KBM-7 (cell line): ENCODE measurements at regions not wholly inside any gene's neighbourhood (a gene's known extent, or its start where the extent isn't known, plus 50 kb on each side); places are given as distances from the start of the nearest gene placed in this dataset.
"Not testable (repeated sequence)": the region's sequence is repeated elsewhere in the genome, so short reads cannot be mapped to it uniquely, and the experiment has no call there.

Experiments used
- DNase-seq: peaks from one replicate; pipeline ENCODE4 v3.0.0-alpha.2; 2015
- in situ Hi-C: fragments of 300-500 bp; cut with MboI; formaldehyde crosslinking; loops from 2 replicates; pipeline ENCODE4 v1.14.3; 2020; ENCODE audit warnings: low sequenced_read_pairs, low pct_unique_long_range_greater_than_20kb, mixed read lengths

DNA sequence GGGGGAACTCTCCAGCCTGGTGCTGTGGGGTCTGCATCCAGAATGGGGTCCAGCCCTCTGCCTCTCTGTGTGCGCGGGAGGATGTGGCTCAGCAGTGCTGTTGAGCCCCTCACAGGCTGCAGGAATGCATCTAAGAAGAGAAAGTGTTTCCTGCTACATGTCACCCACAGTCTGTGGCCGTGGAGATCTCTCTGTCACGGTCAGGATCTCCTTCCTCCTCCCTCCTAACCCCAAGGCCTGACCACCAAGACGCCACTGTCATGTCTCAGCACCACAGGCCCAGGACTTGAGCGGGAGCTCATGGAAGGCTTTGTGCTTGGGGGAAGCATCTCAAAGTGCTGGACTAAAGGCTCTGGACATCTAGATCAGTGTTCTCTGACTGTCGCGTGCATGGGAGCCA lies 90.1 kb downstream of the SREK1 start:
- DNase-seq: no peak
- in situ Hi-C loops: no loop called here

DNA sequence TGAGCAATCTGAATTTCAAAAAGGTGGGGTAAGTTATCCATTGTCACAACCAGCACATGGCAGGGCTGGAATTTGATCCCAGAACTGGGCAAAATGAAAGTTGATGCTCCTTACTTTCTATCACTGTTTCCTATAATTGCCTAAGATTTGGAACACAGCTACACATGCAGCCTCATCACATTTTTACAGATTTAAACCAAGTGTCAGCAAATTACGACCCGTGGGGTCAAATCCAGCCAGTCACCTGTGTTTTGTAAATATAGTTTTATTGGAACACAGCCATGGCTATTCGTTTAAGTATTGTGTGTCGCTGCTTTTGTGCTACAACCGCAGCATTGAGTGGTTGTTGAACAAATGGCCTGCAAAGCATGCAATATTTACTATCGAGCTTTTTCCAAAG lies 94.3 kb downstream of the SREK1 start:
- DNase-seq: no peak
- in situ Hi-C loops: no loop called here

DNA sequence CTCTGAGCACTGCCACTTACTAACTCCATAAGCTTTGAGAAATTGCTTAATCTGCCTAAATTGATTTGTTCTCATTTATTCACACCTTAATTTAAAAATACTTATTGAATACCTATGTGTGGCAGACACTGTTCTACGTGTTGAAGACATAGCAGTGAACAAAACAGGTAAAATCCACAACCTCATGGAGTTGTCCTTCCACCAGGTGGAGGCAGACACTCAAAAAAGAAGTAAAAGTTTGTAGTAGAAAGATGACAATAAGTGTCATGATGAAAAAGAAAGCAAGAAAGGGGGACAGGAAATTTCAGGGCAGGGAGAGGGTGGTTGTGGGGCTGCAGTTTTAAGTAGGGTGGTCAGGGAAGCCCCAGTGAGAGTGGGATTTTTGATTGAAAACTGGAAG lies 94.9 kb downstream of the SREK1 start:
- in situ Hi-C loops: no loop called here

DNA sequence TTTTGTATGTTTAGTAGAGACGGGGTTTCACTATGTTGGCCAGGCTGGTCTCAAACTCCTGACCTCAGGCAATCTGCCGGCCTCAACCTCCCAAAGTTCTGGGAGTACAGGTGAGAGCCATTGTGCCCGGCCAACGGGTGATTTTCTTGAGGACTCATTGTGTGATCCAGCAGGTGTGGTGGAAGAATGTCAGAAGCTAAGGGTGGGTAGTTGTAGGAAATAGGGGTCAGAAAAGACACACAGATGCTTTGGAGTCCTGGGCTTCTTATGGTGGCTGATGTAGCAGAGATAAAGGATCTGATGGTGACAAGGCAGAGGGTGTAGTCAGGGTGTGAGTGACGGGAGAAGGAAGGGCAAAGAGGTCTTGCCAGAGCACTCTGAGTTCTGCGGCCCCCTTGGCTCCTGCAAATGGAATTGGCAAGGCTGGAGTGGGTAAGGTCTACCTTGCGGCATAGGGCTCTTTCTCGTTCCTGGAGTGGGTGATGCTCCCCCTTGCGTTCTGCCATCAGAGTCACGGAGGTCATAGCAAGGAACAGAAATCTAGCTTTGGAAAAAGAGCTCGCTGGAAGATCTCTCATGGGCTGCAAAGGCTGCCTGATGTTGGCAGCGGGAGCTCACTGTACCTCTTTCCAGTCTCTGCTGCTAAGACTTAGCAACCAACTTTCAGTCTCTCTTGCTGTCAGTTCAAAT lies 97.2 kb downstream of the SREK1 start:
- in situ Hi-C loops: no loop called here
- DNase-seq: no peak

More for the DNA sequence above, 94.9 kb downstream of the SREK1 start:
- peak; percentile 31 for DNase-seq

DNA sequence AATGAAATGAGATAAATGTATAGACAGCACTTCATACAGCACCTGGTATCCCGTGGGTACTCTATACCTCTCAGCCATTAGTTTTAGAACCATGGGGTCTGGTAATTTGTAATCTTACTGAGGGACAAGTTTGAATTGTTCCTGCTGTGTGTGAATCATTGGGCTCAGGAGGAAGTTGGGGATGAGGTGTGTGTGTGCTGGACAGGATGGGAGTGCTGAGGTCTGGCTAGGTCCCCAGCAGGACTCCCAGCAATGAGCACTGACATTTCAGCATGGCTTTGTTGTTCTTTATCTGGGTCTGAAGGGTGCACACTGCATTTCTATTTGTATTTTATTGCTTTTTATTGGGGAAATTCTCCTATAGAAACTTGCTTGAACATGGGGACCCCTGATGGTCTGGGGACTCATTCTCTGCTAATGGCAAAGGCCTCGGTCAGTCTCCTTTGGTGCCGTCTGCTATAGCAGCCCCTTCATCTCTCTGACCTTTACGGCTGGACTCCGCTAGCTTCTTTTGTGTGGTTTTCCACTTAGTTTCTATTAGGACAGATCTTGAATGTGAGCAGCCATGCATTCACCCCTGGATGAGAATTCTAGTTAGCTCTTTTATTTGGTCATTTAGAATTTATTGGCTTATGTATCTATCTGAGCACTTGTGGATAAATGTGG lies 98.1 kb downstream of the SREK1 start:
- no peak for DNase-seq
- in situ Hi-C loops: no loop called here

DNA sequence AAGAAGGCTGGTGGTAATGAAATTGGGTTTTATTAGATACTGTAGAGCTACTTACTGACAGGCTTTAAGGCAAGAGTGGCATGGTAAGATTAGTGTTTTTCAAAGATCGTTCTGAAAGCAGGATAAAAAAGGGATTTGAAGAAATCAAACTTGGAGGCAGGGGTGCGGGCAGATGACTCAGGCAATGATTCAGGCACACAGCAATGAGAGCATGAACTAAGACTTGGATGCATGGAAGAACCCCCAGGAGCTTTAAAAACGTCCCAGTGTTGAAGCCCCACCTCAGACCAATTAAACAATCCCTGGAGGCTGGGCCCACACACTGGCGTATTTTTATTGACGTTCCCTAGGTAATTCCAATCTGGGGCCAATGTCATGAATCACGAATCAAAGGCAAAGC lies 102.5 kb downstream of the SREK1 start:
- no peak for DNase-seq
- in situ Hi-C loops: no loop called here

DNA sequence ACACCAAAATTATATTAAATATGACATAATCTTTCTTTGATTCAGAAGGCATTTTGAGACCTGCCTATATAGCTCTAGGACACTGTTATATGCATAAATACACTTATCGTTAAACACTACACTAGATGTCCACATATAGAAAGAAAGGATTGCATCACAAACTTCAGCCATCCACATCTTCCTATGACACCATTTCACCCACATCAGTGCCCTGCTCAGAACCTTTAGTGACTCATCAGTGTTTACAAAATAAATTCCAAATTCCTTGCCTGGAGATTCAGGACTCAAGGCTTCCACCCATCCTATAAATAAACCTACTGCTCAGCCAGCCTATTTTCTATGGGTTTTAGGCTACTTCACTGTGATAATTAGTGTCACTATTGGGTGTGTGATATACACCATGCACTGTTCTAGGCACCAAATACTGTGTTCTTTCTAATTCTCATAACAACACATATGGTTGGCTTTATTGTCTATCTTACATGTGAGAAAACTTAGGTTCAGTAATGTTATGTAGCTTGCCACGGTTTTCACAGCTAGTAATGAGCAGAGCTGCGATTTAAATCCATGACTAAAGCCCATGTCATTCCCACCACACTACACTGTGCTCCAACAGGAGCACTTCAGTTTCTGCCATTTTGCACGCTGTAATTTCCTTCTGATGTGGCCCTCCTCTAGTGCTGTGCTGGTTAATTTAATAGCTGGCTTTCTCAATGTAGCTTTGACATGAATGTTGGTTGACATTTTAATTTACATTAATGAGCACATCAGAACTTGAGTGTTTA lies 103.3 kb downstream of the SREK1 start:
- DNase-seq: no peak
- in situ Hi-C loops: no loop called here

DNA sequence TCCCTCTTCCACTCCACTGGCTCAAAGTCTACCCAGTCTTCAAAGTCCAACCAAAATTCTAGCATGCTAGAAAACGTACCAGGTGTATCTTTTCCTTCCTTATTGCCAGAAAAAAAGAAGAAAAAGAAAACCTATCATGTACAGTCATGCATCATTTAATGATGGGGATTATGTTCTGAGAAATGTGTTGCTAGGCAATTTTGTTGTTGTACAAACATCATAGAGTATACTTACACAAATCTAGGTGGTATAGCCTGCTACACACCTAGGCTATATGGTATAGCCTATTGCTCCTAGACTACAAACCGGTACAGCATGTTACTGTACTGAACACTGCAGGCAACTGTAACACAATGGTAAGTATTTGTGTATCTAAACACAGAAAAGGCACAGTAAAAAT lies 104.8 kb downstream of the SREK1 start:
- DNase-seq: no peak
- in situ Hi-C loops: no loop called here

DNA sequence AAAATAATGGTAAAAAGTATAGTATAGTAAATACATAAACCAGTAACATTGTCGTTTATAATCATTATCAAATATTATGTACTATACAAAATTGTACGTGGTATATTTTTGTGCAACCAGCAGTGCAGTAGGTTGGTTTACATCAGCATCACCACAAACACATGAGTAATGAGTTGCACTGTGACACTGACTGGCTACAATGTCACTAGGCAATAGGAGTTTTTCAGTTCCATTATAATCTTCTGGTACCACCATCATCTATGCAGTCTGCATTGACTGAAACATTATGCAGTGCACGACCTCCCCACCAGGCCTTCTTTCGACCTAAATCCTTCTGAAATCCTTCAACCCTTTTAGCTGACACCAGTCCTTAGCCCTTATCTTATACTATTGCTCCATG lies 105.8 kb downstream of the SREK1 start:
- no peak for DNase-seq
- in situ Hi-C loops: no loop called here

DNA sequence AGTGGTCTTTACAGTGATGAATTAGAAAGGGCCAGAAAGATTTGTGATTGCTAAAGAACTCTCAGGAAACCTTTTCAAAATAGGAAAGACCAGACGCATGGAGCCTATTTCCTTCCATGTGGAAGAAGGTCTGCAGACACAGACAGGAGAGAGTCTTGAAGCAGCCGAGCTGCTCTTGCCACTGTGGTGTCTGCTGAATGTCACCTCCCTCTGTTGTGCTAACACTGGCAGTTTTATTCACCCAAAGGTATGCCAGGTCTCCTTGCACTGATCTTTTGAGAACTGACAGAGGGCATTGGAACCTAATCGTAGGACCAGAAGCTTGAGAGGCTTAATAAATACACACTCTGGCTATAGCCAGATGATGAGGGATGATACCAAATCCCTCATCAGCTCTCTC lies 108.7 kb downstream of the SREK1 start:
- in situ Hi-C loops: no loop called here
- no peak for DNase-seq

DNA sequence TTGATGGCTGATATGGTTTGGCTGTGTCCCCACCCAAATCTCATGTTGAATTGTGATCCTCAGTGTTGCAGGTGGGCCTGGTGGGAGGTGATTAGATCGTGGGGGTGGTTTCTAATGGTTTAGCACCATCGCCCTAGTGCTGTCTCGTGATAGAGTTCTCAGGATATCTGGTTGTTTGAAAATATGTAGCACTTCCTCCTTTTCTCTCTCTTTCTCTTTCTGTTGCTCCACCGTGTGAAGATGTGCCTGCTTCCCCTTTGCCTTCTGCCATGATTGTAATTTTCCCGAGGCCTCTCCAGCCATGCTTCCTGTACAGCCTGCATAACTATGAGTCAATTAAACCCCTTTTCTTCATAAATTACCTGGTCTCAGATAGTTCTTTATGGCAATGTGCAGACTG lies 111.6 kb downstream of the SREK1 start:
- peak; percentile 46 for DNase-seq
- in situ Hi-C loops: no loop called here

DNA sequence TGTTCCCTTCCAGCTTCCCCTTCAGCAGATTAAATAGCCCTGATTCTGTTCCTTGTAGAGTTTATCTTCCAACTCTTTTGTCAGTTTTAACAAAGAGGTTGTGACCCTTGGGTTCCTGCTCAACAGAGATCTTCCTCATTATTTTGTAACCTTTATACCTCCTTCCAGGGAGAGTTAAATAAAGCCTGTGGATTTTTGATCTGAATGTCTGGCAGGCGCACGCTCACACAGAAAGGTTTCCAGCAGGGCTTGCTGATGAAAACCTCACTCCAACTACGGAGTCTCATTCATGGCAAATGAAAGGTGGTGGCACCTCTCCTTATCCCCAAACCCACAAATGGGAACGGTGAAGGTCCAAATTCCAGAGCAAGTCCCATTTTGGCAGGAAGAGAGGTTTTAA lies 129.0 kb downstream of the SREK1 start:
- in situ Hi-C loops: no loop called here
- no peak for DNase-seq

DNA sequence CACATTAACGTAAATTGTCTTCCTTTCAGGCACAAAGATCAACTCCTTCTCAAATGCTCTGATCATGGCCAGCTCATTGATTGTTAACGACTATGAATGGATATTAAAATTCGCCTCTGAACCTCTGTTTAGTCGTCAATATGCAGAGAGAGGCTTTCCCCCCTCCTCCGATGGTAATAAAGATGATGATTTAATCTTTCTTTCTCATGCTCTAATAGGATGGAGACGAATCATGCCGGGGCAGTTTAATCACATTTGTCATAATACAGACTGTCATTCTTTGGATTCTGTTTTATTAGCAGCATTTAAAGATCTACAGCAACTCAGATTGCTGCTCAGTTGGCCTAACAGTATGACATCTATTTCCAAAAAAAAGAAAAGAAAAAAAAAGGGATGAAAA lies 132.9 kb downstream of the SREK1 start:
- in situ Hi-C loops: no loop called here
- DNase-seq: no peak

DNA sequence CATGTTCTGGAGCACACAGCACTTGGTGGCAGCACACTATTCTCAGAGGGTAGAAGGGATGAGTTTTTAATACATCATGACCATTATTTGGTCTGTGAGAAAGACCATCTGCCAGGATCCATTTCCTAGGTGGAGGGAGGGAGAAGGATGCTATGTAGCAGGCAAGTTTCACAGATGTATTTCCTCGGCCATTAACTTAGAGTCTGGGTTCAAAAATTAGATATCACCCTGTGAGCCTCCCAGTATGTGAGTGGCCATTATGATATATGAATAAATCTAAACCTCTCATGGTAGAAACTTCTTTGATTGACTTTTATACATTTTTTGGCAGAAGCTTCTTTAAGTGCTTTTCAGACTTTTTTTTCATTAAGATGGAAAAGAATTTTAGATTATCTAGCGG lies 133.9 kb downstream of the SREK1 start:
- in situ Hi-C loops: no loop called here
- DNase-seq: no peak

DNA sequence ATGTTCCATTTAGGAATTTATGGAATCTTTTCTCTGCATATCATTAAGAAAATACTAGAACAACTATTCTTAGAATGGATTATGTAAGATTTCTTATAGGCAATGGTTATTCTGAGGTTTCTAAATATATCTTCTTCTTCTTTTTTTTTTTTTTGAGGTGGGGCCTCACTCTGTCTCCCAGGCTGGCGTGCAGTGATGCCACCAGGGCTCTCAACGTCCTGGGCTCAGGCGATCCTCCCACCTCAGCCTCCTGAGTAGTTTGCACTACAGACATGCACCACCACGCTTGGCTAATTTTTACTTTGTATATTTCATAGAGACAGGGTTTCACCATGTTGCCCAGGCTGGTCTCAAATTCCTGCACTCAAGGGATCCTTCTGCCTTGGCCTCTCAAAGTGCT lies 137.2 kb downstream of the SREK1 start:
- in situ Hi-C loops: no loop called here
- peak; percentile 28 for DNase-seq

DNA sequence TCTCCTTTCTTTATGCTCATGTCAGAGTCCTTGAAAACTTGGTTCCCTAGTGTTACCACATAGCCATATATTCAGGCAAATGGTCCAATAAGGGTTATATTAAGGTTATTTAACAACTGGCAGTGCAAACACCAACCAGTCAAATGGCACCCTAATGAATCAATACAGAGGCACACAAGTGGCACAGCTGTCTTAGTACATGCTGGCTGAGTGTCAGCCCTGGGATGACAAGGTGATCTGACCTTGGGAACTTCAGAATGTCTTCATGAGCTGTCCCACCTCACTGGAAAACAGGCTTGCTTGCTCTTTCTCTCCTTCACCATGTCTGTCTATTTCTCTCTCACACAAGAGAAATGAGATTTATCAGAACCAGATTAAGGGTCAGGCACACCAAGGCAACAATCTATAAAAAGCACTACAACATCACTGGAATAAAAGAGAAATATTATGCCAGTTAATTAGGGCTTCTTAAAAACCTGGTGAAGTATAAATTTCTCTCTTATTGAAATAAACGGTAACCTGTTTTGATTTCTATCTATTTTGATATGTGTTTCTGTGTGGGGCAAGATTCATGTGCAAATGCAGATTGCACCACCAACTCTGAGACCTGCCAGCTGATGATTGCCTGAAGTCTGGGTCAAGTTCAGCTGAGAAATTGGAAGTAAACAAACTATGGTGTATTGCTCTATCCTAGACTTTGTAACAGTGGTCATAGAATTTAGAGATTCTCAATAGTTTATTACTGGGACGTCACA lies 140.7 kb downstream of the SREK1 start:
- in situ Hi-C loops: no loop called here
- DNase-seq: no peak

DNA sequence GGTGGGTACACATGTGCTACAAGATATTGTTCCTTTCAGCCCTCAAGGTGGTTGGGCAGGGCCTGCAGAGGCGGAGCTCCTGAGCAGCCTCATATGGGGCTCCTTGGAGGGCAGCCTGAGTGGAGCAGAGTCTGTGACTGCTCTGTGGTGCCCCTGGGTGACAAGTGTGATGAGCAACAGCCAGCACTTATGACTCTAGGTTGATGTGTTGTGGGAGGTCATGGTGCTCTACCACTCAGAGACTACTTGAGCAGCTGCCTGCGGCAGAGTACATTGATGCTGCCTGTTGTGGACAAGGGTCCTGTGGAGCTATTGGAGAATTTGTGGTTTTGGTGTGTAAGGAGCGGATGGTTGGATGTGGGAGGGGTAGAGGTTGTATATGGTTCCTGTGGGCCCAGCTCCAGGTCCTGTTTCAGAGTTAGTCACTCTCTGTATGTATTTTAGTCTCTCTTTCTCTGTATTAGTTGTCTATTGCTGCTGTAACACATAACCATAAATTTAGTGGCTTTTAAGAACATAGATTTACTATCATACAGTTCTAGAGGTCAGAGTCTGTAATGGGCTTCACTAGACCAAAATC lies 141.3 kb downstream of the SREK1 start:
- in situ Hi-C loops: no loop called here
- DNase-seq: no peak

DNA sequence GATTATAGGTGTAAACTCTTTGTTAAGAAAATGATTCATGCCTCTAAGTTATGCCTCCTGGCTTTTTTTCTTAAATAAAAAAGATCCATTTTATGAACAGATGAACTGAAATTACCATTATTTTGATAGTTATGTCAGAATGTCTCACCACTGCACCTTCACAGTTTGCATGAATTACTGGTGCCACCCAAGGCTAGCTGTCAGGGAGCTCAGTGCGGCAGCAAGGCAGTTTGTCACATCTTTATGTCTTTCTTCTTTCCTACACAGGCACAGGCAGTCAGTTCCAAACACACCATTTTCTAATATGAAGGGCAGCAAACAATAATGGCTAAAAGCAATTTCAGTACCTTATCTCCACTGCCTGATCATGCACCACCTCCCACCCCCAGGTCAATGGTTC lies 147.7 kb downstream of the SREK1 start:
- no peak for DNase-seq
- in situ Hi-C loops: no loop called here

DNA sequence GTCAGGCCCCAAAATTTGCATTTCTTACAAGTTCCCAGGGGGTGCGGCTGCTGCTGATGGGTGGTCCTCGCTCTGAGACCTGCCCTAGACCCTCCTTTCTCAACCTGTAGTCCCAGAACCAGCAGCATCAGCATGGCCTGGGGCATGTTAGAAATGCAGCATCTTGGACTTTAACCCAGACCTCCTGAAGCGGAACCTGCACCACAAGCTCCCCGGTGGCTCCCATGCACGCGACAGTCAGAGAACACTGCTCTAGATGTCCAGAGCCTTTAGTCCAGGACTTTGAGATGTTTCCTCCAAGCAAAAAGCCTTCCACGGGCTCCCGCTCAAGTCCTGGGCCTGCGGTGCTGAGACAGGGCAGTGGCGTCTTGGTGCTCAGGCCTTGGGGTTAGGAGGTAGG lies 149.8 kb downstream of the SREK1 start:
- DNase-seq, in situ Hi-C loops: not testable (repeated sequence)
